Panc1 (cell line): ENCODE measurements at regions not wholly inside any gene's neighbourhood (a gene's known extent, or its start where the extent isn't known, plus 50 kb on each side); places are given as distances from the start of the nearest gene placed in this dataset.

Experiments
- CTCF ChIP-seq: fragments of 450-650 bp; IDR thresholded peaks from 2 replicates; pipeline ENCODE4 v1.5.1; 2017; ENCODE audit warnings: mild to moderate bottlenecking
- POLR2AphosphoS5 ChIP-seq: IDR thresholded peaks from 2 replicates; pipeline ENCODE4 v1.6.1; 2012; ENCODE audit warnings: mild to moderate bottlenecking, low read depth, low read length, moderate library complexity

GRCh38 chr5:119951330-119951934 lies 322.1 kb downstream of the FAM170A start:
- no peak for TF ChIP-seq CTCF
- TF ChIP-seq POLR2AphosphoS5: no peak
